Cerebellar cortex (tissue), 1 donor: ENCODE measurements at regions not wholly inside any gene's neighbourhood (a gene's known extent, or its start where the extent isn't known, plus 50 kb on each side); places are given as distances from the start of the nearest gene placed in this dataset.

Experiments used
- DNase-seq: peaks from one replicate; pipeline ENCODE4 v3.0.0-alpha.2; 2015; ENCODE audit warnings: low spot score

GRCh38 chrX:10813761-10814160, 193.4 kb upstream of the MID1 start:
- DNase-seq = no peak

DNA sequence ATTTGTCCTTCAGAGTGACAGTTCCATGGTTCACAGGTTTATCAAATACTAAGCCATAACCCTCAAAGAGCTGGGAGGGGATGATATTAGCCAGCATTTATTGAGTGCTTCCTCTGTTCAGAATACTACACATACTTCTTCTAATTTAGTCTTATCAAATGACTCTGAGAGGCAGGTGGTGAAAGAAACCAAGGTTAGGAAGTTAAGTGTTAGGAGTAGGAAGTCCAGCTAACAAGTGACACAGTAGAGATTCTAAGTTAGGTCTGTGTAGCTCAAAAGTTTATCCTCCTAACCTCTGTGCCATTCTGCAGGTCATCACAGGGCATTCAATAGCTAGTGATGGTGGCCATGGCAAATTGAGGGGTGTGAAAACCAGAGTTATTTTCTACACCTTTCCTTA, 198.3 kb upstream of the MID1 start:
- DNase-seq = no peak

DNA sequence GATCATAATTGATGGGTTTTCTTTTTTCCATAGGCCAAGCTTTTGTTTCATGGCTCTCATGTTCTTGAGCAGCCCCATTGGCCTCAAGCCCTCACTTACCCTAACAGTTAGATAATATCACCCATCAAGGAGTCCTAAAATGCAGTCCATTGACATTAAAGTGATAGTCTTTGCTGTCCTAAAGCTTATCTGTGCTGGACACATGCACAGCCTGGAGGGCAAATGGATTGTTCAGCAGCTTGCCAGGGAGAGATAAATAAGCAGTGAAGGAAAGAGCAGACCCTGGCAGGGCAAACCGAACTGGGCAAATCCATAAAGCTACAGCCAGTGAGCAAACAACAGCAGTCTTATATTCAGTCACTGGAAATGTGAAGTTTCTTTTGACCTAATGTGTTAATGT, 199.6 kb upstream of the MID1 start:
- DNase-seq = no peak

DNA sequence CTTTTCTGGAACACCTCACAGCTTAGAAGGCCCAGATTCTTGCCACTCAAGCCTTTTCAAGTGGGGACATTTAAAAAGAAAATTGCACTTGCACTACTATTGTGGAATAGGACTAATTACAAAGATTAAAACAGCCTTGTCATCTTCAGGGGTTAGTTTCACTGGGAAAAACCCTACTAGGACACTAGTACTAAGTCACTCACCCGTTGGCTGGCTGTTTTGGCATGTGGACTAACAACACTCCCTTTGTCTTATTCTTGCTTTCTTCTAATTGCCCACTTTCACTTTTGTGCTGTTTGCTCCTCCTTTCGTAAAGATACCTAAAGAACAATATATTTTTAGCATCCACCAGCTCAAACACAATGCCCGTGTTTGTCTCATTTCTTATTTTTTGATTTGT, 200.9 kb upstream of the MID1 start:
- no peak for DNase-seq

DNA sequence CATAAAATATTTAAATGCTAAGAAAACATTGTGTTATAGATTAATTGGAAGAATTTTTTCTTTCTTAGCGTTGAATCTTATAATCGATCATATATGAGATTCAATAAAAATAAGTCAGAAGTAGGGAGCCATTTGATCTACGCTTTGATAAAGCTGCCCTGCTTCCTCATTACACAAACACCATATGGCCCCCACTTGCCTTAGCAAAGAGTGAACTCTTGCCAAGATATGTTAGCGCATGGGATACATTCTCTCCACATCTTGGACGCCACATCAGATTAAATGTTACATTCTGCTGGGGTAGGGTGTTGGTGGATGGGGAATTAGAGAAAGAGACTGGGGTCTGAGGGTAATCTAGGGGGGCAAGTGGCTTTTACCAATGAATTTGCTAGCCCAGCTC, 207.7 kb upstream of the MID1 start:
- DNase-seq = no peak

DNA sequence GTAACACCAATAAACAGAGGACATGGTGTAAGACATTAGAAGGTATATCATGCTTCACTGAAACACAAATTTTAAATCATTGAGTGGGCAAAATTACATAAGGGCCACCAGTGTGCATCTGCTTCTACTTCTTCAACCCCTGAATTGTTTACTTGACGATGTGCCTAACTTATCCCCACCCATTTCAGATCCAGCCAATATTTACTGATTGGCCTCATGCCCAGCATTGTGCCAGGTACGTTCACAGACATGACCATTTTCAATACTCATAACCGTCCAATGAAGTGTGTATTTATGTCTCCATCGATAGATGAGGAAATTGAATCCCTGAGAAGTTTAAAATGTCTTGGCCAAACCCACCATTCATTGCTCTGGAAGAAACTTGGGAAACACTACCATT, 208.3 kb upstream of the MID1 start:
- DNase-seq = no peak

GRCh38 chrX:10831716-10832502, 211.5 kb upstream of the MID1 start:
- peak; percentile 27 for DNase-seq

GRCh38 chrX:10833299-10834169, 213.1 kb upstream of the MID1 start:
- no peak for DNase-seq

DNA sequence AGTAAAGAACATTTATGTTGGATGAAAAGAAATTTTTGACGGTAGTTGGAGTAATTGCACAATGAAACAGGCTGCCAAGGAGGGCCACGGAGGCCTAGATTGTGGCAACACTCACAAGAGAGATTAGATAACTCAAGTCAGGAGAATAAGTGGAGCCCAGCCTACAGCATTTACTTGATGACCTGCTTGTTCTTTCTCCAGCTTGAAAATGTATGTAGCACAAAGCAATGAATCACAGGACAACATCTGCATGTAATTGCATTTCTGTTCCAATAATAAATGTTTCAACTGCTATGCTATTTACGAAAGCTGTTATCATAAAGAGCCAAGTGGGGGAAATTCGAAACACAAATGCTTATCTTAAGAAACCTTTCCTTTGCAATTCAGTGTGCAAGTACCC, 221.2 kb upstream of the MID1 start:
- DNase-seq = no peak

DNA sequence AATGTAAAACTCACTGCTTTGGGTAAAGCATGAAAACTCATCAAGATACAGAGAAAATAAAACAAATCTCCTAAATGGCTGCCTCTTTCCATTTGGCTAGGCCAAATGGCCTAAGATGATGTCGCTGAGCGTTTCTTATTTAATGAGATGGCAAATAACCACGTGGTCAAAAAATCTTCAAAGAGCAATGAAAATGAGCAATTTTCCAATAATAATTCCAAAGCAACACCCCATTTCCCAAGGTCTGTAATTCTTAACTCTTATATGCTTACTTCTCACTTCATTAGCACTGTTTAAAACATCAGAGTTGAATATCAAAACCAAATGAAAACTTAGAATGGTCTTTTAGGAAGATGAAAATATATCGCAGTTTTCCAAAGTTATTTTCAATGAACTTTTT, 222.3 kb upstream of the MID1 start:
- no peak for DNase-seq

DNA sequence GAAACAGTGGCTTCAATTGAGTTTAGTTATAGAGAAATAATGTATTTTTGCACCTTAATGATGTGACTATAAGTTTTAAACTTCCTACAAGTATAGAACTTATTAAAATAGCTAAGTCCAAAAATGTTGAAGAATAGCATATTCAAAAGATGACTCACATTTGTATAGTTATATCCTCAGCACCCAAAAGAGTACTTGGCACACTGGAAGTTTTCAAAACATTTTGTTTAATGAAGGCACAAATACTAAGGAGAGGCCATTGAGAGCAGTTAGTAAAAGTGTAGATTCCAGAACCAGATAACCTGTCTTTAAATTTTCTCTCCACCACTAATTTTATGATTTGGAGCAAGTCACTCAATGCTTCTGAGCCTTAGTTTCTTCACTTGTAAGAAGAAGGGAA, 226.9 kb upstream of the MID1 start:
- DNase-seq = no peak

DNA sequence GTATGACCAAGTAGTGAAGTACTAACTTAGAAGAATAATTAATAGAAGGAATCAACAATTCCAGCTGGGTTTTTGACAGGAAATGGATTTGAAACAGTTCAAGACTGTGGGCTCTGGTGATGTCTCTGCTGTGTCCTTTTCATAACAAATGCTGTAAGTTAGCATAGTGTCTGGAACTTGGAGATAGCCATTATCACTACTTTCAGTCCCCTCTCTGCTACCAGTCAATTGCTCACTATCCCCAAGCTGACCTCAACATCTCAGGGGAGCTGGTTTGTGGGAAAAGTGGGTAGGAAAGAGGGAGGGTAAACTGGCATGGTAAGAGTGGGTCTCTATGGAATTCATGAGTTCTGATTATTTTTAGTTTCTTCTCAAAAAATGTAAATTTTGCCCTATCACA, 231.4 kb upstream of the MID1 start:
- DNase-seq = no peak

- DNase-seq = no peak
Measured at GRCh38 chrX:10854594-10854993, 234.2 kb upstream of the MID1 start.

DNA sequence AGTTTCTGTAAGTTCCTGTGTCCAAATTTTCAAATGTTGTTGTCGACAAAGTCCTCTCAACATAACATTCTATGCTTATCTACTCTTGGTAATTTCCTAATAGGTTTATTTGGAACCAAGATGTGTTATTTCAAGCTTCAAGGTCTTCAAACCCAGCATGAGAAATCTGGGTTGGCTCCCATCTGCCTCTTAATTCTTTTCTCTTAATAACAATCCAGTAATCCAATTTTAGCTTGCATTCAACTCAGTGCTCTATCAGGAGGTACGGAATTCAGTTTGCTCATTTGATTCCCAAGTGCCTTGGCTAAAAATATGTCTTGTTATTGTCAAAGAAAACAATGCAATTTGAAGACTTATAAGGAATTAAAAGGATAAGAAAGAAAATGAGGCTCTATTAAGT, 235.5 kb upstream of the MID1 start:
- DNase-seq = no peak

DNA sequence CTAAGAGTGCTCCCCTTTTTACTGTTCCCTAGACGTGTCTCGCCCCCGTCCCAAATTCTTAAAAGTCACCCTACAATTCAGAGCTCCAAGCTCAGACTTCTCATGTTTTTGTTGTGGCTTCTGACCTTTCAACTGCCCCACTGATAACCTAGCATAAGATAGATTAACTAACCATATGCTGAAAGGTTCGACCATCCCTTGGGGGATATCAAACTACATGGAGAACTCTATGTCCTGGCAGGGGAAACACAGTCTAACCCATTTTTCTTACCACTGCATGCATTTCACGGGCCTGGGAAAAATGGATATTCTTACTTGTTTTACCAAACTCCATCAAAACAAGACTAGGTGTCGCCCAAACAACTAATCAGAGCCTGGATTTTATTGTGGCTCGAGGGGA, 236.4 kb upstream of the MID1 start:
- DNase-seq = no peak

DNA sequence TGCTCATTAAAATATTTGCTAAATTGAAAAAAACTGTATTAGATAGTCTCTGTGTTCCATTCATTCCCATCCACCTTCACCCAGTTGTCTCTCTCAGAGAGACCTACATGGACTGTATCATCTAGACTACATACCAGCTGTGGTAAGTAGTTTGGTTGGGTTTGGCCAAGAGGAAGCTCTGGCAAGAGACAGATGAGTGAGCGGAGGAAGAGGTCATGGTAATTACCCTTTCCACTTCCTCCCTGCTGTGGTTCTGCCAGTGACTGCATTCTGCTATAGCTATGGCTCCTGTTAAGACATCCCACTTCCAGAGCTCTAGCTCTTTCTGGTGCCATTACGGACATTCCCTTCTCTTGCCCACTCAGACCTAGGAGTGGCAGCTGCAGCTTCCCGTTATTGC, 239.0 kb upstream of the MID1 start:
- no peak for DNase-seq

- DNase-seq = no peak
Measured at GRCh38 chrX:10875995-10876394, 235.1 kb upstream of the HCCS start.

GRCh38 chrX:10882484-10882883, 228.6 kb upstream of the HCCS start:
- DNase-seq = no peak

- no peak for DNase-seq
Measured at GRCh38 chrX:10884246-10884645, 226.9 kb upstream of the HCCS start.

DNA sequence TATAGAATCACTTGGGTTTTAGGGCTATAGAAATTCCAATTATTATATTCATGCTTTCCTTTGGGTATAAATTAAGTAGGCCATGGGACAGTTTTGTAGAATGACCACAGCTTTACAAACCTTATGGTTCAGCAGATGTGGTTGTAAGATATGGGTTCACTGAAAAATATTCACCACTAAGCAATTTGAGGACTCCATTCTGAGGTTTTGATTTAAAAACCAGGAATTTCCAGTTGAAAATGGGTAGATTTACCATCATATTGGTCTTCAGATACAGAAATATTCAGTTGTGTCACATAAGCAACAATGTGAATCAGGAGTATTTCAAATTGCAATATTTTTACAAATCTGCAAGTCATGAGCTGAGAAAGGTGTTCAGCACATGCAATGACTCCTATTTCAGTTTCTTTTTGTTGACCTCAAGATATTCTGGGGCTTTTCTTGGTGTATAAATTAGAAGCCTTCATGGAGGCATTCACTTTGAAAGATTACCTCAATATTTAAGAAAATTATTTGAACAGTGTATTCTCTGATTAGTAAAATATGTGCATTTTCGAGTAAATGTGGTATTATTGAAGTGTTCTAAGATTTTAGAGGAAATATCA, 218.4 kb upstream of the HCCS start:
- no peak for DNase-seq

GRCh38 chrX:10893366-10893765, 217.8 kb upstream of the HCCS start:
- no peak for DNase-seq

GRCh38 chrX:10893976-10894375, 217.2 kb upstream of the HCCS start:
- no peak for DNase-seq

- no peak for DNase-seq
Measured at GRCh38 chrX:10897768-10898167, 213.4 kb upstream of the HCCS start.
